AG04450 (cell line): ENCODE measurements at regions not wholly inside any gene's neighbourhood (a gene's known extent, or its start where the extent isn't known, plus 50 kb on each side); places are given as distances from the start of the nearest gene placed in this dataset.
"Not testable (repeated sequence)": the region's sequence is repeated elsewhere in the genome, so short reads cannot be mapped to it uniquely, and the experiment has no call there.

Experiments used
- CTCF ChIA-PET: fragments of 300-600, 350-600 bp; formaldehyde crosslinking; extraction: SDS; loops from one replicate; lab custom pipeline; 2022; ENCODE audit warnings: antibody characterized with exemption, inconsistent platforms; lab: Charles Lee
- POLR2A ChIA-PET: fragments of 350-600 bp; formaldehyde crosslinking; extraction: SDS; loops from one replicate; lab custom pipeline; 2021; ENCODE audit warnings: antibody characterized with exemption, inconsistent platforms; lab: Yijun Ruan, JAX
- DNase-seq: peaks from one replicate; pipeline ENCODE4 v3.0.0-alpha.2; 2011; ENCODE audit warnings: low read depth, low spot score
- H3K27ac ChIP-seq: one replicate; pipeline ENCODE4 v1.5.1; 2012; ENCODE audit warnings: low read depth, low read length, control low read depth
- H3K27me3 ChIP-seq: one replicate; pipeline ENCODE4 v1.6.0; 2012; ENCODE audit warnings: low read length; ENCODE audit not compliant: control insufficient read depth, insufficient read depth
- H3K4me3 ChIP-seq: 2 replicates; pipeline ENCODE4 v1.5.1; 2011; ENCODE audit warnings: mild to moderate bottlenecking, low read depth, low read length, control low read depth
- H3K9me3 ChIP-seq: 2 replicates; pipeline ENCODE4 v1.5.1; 2012; ENCODE audit warnings: low read length; ENCODE audit not compliant: control insufficient read depth, insufficient read depth
- CTCF ChIP-seq: IDR thresholded peaks from 2 replicates; pipeline ENCODE4 v1.5.1; 2011; ENCODE audit warnings: low read depth, low read length, control low read depth, inconsistent platforms

DNA sequence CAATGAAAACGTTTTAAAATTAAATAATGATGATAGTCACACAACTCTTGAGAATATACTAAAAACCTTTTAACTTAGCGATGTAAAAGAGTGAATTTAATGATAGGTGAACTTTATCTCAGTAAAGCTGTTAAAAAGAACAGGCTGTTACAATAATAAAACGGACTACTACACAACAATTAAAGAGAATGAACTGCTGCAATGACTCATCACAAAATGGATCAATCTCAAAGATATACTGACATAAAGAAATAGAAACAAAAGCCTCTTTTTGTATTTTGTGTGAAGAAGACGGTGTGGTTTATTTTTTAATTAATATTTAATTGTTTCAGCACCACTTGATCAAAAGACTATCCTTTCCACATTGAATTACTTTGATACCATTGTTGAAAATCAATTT is 352.4 kb upstream of the GJE1 start:
- POLR2A ChIA-PET: no interaction called here
- no peaks in the 10 kb centered on the region for H3K9me3 ChIP-seq

DNA sequence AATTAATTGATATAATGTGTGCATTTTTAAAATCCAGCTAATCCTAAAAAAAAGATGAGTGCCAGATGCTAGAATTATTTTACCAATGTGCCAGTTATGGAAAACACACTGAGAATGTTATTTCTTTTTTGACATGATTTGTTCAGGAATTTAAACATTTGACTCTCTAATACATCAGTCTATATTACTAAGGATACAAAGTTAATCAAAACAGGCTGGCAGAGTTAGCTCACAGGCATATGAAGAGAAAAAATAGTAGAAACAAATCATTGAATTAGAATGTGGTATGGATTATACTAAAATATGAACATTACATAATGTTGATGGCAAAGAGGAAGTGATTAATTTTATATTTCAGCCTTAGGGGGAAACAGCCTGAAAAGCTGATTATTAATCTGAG is 368.3 kb upstream of the GJE1 start:
- CTCF ChIA-PET: no interaction called here
- no peak for TF ChIP-seq CTCF

More for the DNA sequence above, 352.4 kb upstream of the GJE1 start:
- no peak for TF ChIP-seq CTCF
- CTCF ChIA-PET: no interaction called here
- H3K4me3 ChIP-seq: no peak overlapping the region
- DNase-seq: no peak
- no peak overlapping the region for H3K27ac ChIP-seq
- H3K27me3 ChIP-seq: no peaks in the 10 kb centered on the region

DNA sequence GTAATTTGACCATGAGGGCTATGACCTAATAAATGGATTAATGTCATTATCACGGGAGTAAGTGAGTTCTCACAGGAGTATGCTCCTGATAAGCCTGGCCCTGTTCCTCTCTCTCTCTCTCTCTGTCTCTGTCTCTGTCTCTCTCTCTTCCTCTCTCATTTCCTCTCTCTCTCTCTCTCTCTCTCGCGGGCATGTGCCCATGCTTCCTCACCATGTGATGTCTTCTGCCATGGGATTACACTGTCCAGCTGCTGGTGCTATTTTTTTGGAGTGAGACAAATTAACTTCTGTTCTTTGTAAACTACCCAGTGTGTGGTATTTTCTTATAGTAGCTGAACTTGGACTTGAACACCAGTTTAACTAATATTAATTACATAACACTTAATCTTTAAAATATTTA is 374.3 kb upstream of the GJE1 start:
- TF ChIP-seq CTCF: no peak
- Histone ChIP-seq H3K9me3 (no peaks in the 10 kb centered on the region), H3K4me3 (no peak overlapping the region), H3K27me3 (no peaks in the 10 kb centered on the region), H3K27ac (no peak overlapping the region)
- POLR2A ChIA-PET: no interaction called here
- no peak for DNase-seq
- CTCF ChIA-PET: no interaction called here

More for the DNA sequence above, 368.3 kb upstream of the GJE1 start:
- no peaks in the 10 kb centered on the region for H3K9me3 ChIP-seq
- no peak for DNase-seq
- POLR2A ChIA-PET: no interaction called here
- H3K27me3 ChIP-seq: no peaks in the 10 kb centered on the region
- H3K4me3 ChIP-seq: no peak overlapping the region
- no peak overlapping the region for H3K27ac ChIP-seq

GRCh38 chr6:141753180-141753579 is 379.5 kb upstream of the GJE1 start:
- Histone ChIP-seq H3K4me3 (no peak overlapping the region), H3K27ac (no peak overlapping the region), H3K27me3 (no peaks in the 10 kb centered on the region), H3K9me3 (no peaks in the 10 kb centered on the region)
- no peak for TF ChIP-seq CTCF
- POLR2A ChIA-PET: no interaction called here
- no peak for DNase-seq
- CTCF ChIA-PET: no interaction called here

GRCh38 chr6:141752677-141753076 is 380.0 kb upstream of the GJE1 start:
- DNase-seq: no peak
- H3K27ac ChIP-seq: no peak overlapping the region

GRCh38 chr6:141746324-141746723 is 386.4 kb upstream of the GJE1 start:
- H3K27me3 ChIP-seq, POLR2A ChIA-PET, H3K27ac ChIP-seq, H3K4me3 ChIP-seq, DNase-seq, CTCF ChIA-PET, H3K9me3 ChIP-seq: not testable (repeated sequence)

More at GRCh38 chr6:141752677-141753076, 380.0 kb upstream of the GJE1 start:
- no peaks in the 10 kb centered on the region for H3K27me3 ChIP-seq
- POLR2A ChIA-PET: no interaction called here
- CTCF ChIA-PET: no interaction called here
- no peak for TF ChIP-seq CTCF
- no peak overlapping the region for H3K4me3 ChIP-seq
- no peaks in the 10 kb centered on the region for H3K9me3 ChIP-seq
